ENCODE measurements at regions not wholly inside any gene's neighbourhood (a gene's known extent, or its start where the extent isn't known, plus 50 kb on each side); places are given as distances from the start of the nearest gene placed in this dataset.

DNA sequence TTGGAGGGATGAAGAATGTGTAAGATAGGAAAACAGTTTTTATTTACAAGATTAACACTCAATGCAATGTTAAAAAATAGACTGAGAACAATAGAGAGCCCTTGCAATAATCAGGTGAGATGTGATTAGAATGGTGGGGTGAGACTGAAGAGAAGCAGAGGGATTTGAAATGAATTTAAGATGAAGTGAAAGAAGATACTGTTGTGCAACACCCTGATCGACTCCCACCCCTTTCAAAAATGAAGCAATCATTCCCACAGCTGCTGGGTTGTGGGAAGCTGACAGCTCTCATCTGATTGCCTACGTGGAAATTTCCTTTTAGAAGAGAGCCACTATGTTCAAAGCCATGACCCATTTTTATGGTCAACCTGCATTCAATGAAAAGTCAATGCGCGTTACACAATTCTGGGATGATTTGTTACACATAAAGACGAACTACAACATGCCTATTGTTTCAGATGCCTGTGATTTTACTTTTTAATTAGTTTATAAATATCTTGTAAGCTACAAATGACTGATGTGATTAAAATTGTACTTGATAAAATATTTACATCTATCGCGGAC, 1374.8 kb downstream of the PCDH9 start:
- Histone ChIP-seq H3K4me3 (ENCODE audit: low read depth, low read length) (no peak overlapping the region), H3K36me3 (ENCODE audit: control insufficient read depth, insufficient read depth, low read length) (no peaks in the 10 kb centered on the region), H3K27me3 (ENCODE audit: control insufficient read depth, insufficient read depth, low read length) (no peaks in the 10 kb centered on the region)
- TF ChIP-seq, protein P1, sequence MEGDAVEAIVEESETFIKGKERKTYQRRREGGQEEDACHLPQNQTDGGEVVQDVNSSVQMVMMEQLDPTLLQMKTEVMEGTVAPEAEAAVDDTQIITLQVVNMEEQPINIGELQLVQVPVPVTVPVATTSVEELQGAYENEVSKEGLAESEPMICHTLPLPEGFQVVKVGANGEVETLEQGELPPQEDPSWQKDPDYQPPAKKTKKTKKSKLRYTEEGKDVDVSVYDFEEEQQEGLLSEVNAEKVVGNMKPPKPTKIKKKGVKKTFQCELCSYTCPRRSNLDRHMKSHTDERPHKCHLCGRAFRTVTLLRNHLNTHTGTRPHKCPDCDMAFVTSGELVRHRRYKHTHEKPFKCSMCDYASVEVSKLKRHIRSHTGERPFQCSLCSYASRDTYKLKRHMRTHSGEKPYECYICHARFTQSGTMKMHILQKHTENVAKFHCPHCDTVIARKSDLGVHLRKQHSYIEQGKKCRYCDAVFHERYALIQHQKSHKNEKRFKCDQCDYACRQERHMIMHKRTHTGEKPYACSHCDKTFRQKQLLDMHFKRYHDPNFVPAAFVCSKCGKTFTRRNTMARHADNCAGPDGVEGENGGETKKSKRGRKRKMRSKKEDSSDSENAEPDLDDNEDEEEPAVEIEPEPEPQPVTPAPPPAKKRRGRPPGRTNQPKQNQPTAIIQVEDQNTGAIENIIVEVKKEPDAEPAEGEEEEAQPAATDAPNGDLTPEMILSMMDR (IDR thresholded peaks at IDR 0.05; ENCODE audit: insufficient read depth, low read length, severe bottlenecking), result no peak
- DNase-seq (ENCODE audit: low read depth) (no peak), FAIRE-seq (no peak)

DNA sequence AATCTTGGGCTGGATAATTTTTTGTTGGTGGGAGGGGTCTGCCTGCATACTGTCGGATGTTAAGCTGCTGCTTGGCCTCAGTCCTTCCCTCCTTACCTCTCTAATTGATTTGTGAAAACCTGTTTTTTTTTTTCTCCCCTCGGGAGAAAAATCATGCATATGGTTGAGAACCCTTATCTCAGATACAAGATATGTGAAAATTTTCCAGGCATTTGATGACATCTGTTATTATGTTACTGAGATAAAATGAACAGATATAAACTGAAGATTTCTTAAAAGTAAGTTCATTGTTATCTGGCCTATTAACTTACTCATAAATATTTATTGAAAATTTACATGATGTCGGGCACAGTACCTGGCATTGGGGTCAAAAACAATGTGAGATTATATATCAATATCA, 1375.7 kb downstream of the PCDH9 start:
- TF ChIP-seq, protein P1 (IDR thresholded peaks at IDR 0.05; ENCODE audit: insufficient read depth, low read length, severe bottlenecking), result no peak
- Histone ChIP-seq H3K36me3 (ENCODE audit: control insufficient read depth, insufficient read depth, low read length) (no peaks in the 10 kb centered on the region), H3K4me3 (ENCODE audit: low read depth, low read length) (no peak overlapping the region), H3K27me3 (ENCODE audit: control insufficient read depth, insufficient read depth, low read length) (no peaks in the 10 kb centered on the region)
- DNase-seq (ENCODE audit: low read depth) (no peak), FAIRE-seq (no peak)

DNA sequence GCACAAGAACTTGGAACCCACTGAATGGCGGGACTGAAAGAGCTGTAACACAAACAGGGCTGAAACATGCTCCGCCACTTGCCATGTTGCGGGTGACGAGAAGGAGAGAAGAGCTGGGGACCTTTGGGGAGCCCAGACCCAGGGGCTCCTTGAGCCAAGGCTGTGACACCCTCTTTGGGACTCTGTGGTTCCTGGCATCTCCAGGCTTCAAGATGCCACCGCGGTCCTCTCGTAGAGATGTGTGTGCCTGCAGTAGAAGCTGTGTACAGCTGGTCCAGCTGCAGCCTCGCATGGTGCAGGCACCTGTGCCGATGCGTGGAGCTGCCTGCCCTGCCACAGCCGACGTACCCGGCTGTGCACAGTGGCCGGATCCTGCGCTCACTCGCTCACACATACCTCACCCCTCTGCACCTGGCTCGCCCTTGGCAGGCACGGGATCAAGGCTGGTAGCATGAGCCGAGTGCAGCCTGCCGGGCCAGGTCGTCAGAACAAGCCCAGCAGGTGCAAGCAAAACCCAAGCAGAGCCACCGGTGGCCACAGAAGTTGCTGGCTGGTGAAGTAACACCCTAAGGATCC, 1385.8 kb downstream of the PCDH9 start:
- Histone ChIP-seq H3K36me3 (ENCODE audit: control insufficient read depth, insufficient read depth, low read length) (no peaks in the 10 kb centered on the region), H3K4me3 (ENCODE audit: low read depth, low read length) (no peak overlapping the region), H3K27me3 (ENCODE audit: control insufficient read depth, insufficient read depth, low read length) (no peaks in the 10 kb centered on the region)
- TF ChIP-seq, protein P1 (IDR thresholded peaks at IDR 0.05; ENCODE audit: insufficient read depth, low read length, severe bottlenecking), result no peak
- FAIRE-seq (no peak), DNase-seq (ENCODE audit: low read depth) (no peak)

DNA sequence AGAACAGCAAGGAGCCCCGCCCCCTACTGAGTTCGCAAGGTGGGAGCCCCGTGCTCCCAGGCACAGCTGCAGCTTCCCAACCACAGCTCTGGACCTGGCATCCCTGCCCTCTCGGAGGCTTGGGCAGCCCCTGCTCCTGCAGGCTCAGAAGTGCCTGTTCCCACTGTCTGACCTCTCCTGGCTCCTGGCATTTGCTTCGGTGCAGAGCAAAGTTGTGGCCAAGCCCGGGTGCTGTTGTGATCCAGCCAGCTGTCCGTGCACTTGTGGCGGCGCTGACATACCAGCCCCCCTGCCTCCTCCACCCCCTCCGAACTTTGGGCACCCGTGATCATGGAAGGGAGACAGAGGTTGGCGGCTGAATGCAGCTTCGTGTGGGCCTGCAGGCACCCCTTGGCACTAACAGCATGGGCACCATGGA, 1386.8 kb downstream of the PCDH9 start:
- Histone ChIP-seq H3K36me3 (ENCODE audit: control insufficient read depth, insufficient read depth, low read length) (no peaks in the 10 kb centered on the region), H3K27me3 (ENCODE audit: control insufficient read depth, insufficient read depth, low read length) (no peaks in the 10 kb centered on the region), H3K4me3 (ENCODE audit: low read depth, low read length) (no peak overlapping the region)
- FAIRE-seq (no peak), DNase-seq (ENCODE audit: low read depth) (no peak)
- TF ChIP-seq, protein P1 (IDR thresholded peaks at IDR 0.05; ENCODE audit: insufficient read depth, low read length, severe bottlenecking), result no peak

DNA sequence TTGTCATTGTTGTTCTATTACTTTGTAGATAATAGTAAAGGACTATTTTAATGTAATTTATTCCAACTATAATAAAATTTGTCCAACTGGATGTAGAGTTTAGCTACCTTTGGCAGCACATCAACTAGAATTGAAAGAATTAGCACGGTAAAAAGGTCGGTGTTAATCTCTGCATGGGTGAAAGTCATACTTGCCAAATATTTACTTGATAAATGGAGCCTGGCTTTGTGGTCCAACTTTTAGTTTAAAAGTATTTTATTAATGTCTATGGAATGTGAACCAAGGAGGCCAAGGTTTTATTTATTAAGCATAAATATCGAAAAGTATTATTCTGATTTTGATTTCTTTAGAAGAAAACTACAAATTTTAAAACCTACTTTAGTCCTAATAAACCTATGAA, 1389.0 kb downstream of the PCDH9 start:
- FAIRE-seq, result no peak
- DNase-seq (ENCODE audit: low read depth), result no peak
- Histone ChIP-seq H3K4me3 (ENCODE audit: low read depth, low read length) (no peak overlapping the region), H3K36me3 (ENCODE audit: control insufficient read depth, insufficient read depth, low read length) (no peaks in the 10 kb centered on the region), H3K27me3 (ENCODE audit: control insufficient read depth, insufficient read depth, low read length) (no peaks in the 10 kb centered on the region)
- TF ChIP-seq, protein P1 (IDR thresholded peaks at IDR 0.05; ENCODE audit: insufficient read depth, low read length, severe bottlenecking), result no peak

DNA sequence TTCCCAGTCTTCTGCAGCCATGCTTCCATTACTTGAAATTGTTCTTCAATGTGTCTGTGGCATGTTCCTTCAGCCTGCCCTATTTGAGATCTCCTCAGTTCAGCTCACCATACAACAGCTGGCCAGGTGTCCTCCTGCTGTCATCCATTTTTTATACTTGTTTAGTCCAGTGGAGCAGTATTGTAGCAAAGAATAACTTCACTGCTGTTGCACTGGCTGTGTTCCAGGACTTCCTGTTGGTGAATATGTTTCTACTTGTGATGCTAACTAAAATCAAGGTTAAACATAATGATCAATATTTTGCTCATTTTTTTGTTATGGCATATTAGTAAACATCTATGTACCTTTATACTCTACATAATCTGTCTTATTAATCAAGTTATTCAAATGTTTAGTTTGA, 1394.1 kb downstream of the PCDH9 start:
- no peak for FAIRE-seq
- TF ChIP-seq, protein P1 (IDR thresholded peaks at IDR 0.05; ENCODE audit: insufficient read depth, low read length, severe bottlenecking), result no peak
- no peaks in the 10 kb centered on the region for H3K36me3 ChIP-seq (ENCODE audit: control insufficient read depth, insufficient read depth, low read length)

More for the DNA sequence above, 1394.1 kb downstream of the PCDH9 start:
- Histone ChIP-seq H3K4me3 (ENCODE audit: low read depth, low read length) (no peak overlapping the region), H3K27me3 (ENCODE audit: control insufficient read depth, insufficient read depth, low read length) (no peaks in the 10 kb centered on the region)
- peak; percentile 4 for DNase-seq (ENCODE audit: low read depth)
